Endothelial cell of umbilical vein (primary cell): ENCODE measurements at regions not wholly inside any gene's neighbourhood (a gene's known extent, or its start where the extent isn't known, plus 50 kb on each side); places are given as distances from the start of the nearest gene placed in this dataset.

Experiments used
- BruUV-seq: library from RNA; stranded (reverse); fragments of 400-500 nt; replicated peaks from 2 replicates; lab custom pipeline; 2021; lab: Mats Ljungman, UMichigan
- CTCF ChIA-PET: fragments of 300-600, 350-600 bp; sonication (Branson Sonifier 250); formaldehyde crosslinking; loops from one replicate; lab custom pipeline; 2021; ENCODE audit warnings: antibody characterized with exemption, inconsistent platforms; lab: Charles Lee
- POLR2A ChIA-PET: fragments of 300-600, 350-600 bp; sonication (Branson Sonifier 250); formaldehyde crosslinking; loops from one replicate; lab custom pipeline; 2021; ENCODE audit warnings: antibody characterized with exemption, inconsistent platforms; lab: Charles Lee
- DNase-seq: peaks from one replicate; pipeline ENCODE4 v3.0.0-alpha.2; 2011; ENCODE audit warnings: low read depth, low spot score
- FAIRE-seq: peaks from 2 replicates; lab custom pipeline; 2011; peaks lifted over from hg19 to GRCh38; lab: Jason Lieb, UNC
- H2AFZ ChIP-seq: 2 replicates; pipeline ENCODE4 v1.6.0; 2012; ENCODE audit warnings: low read depth, low read length, control low read depth, inconsistent platforms
- H3K27ac ChIP-seq: 2 replicates; pipeline ENCODE4 v1.5.1; 2011; ENCODE audit warnings: low read depth, mild to moderate bottlenecking, control low read depth, low read length, moderate library complexity; ENCODE audit not compliant: insufficient read depth
- H3K27me3 ChIP-seq, 2 experiments: 2 replicates each; pipeline versions ENCODE4 v1.6.0 to v1.6.1; 2011; ENCODE audit warnings: low read length in 2 of 2, mixed read lengths in 1 of 2; ENCODE audit not compliant: control insufficient read depth in 2 of 2, insufficient read depth in 2 of 2
- H3K36me3 ChIP-seq, 2 experiments: 2 replicates in 1 of 2; 3 replicates in 1 of 2; pipeline ENCODE4 v1.5.1; 2011; ENCODE audit warnings: low read length in 2 of 2, mild to moderate bottlenecking in 1 of 2, moderate library complexity in 1 of 2; ENCODE audit not compliant: control insufficient read depth in 2 of 2, insufficient read depth in 2 of 2; ENCODE audit errors: extremely low read depth in 1 of 2
- H3K4me1 ChIP-seq: 3 replicates; pipeline ENCODE4 v1.5.1; 2011; ENCODE audit warnings: mild to moderate bottlenecking, low read length; ENCODE audit not compliant: control insufficient read depth, insufficient read depth; ENCODE audit errors: extremely low read depth
- H3K4me2 ChIP-seq: 2 replicates; pipeline ENCODE4 v1.6.1; 2011; ENCODE audit warnings: low read length, control low read depth, mixed read lengths; ENCODE audit not compliant: insufficient read depth
- H3K4me3 ChIP-seq, 3 experiments: fragments of 200-600 bp in 1 of 3; sonication (generic), shearing (Covaris generic) in 1 of 3; replicated peaks in 1 of 3; 2 replicates each; pipeline ENCODE4 v1.5.1; 2011 to 2016; ENCODE audit warnings: control low read depth in 3 of 3, low read length in 3 of 3, mild to moderate bottlenecking in 2 of 3, inconsistent platforms in 1 of 3, low read depth in 1 of 3, moderate library complexity in 1 of 3; ENCODE audit not compliant: insufficient read depth in 1 of 3
- H3K79me2 ChIP-seq: 2 replicates; pipeline ENCODE4 v1.6.0; 2012; ENCODE audit warnings: low read length, inconsistent platforms; ENCODE audit not compliant: control insufficient read depth, insufficient read depth
- H3K9ac ChIP-seq: replicated peaks from 2 replicates; pipeline ENCODE3; 2011; ENCODE audit warnings: low read length, control low read depth; ENCODE audit not compliant: insufficient read depth; ENCODE audit errors: extremely low read depth
- H3K9me1 ChIP-seq: replicated peaks from 3 replicates; pipeline ENCODE4 v1.6.0; 2011; ENCODE audit warnings: mild to moderate bottlenecking, low read length; ENCODE audit not compliant: control insufficient read depth, insufficient read depth; ENCODE audit errors: extremely low read depth
- H3K9me3 ChIP-seq: replicated peaks from 2 replicates; pipeline ENCODE4 v1.5.1; 2012; ENCODE audit warnings: low read length, inconsistent platforms; ENCODE audit not compliant: control insufficient read depth, insufficient read depth
- H4K20me1 ChIP-seq: replicated peaks from 2 replicates; pipeline ENCODE3; 2011; ENCODE audit warnings: mild to moderate bottlenecking, low read length; ENCODE audit not compliant: control insufficient read depth, insufficient read depth; ENCODE audit errors: extremely low read depth
- EZH2 ChIP-seq: IDR thresholded peaks from 2 replicates; pipeline ENCODE4 v1.6.1; 2012; ENCODE audit warnings: borderline replicate concordance, low read depth, mild to moderate bottlenecking, moderate library complexity, low read length, inconsistent platforms; ENCODE audit not compliant: severe bottlenecking
- FOS ChIP-seq: IDR thresholded peaks from 2 replicates; pipeline ENCODE4 v1.6.1; 2011; ENCODE audit warnings: mild to moderate bottlenecking, low read length, moderate library complexity, borderline replicate concordance; ENCODE audit not compliant: insufficient read depth
- GATA2 ChIP-seq: IDR thresholded peaks from 2 replicates; pipeline ENCODE4 v1.7.0; 2011; ENCODE audit warnings: low read depth, mild to moderate bottlenecking, moderate library complexity, mixed read lengths, low read length; ENCODE audit not compliant: insufficient read length, insufficient read depth
- JUN ChIP-seq: IDR thresholded peaks from 2 replicates; pipeline ENCODE4 v1.6.1; 2011; ENCODE audit warnings: borderline replicate concordance, low read depth; ENCODE audit not compliant: insufficient read length, insufficient read depth
- POLR2A ChIP-seq: IDR thresholded peaks from 2 replicates; pipeline ENCODE4 v1.6.1; 2012; ENCODE audit warnings: low read depth, mild to moderate bottlenecking, control low read depth, low read length
- dilution Hi-C: fragments of 300-500 bp; cut with MboI; formaldehyde crosslinking; loops from one replicate; pipeline ENCODE4 v1.15.0; 2019; ENCODE audit warnings: low sequenced_read_pairs; ENCODE audit not compliant: extremely low pct_ligation_motif_present
- intact Hi-C: fragments of 100-400 bp; cut with micrococcal nuclease; formaldehyde crosslinking; loops from one replicate; pipeline ENCODE4 v1.10.0; 2022
- TF ChIP-seq, protein P1 (sequence below), 2 donors: IDR thresholded peaks; 1 replicate in 1 of 2; 2 replicates in 1 of 2; pipeline ENCODE4 v1.5.1; 2011; ENCODE audit warnings: low read length in 2 of 2, mild to moderate bottlenecking in 2 of 2, moderate library complexity in 2 of 2, control low read depth in 1 of 2, inconsistent platforms in 1 of 2, low read depth in 1 of 2; ENCODE audit not compliant: insufficient read depth in 1 of 2; ENCODE audit errors: extremely low read depth in 1 of 2

DNA sequence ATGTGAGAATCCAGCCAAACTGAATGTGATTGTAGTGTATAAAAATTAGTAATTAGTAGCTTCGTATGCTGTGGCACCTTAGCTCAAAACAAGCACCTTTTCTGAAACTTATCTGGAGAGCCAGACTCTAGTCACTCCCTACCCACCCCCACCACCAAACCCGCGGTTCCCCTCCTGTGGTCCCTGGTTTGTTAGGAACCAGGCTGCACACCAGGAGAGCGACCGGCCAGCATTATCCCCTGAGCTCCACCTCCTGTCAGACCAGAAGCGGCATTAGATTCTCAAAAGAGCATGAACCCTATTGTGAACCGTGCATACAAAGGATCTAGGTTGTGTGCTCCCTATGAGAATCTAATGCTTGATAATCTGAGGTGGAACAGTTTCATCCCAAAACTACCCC lies 498.6 kb downstream of the CHSY3 start:
- H3K9me1 ChIP-seq, result no peaks in the 10 kb centered on the region
- dilution Hi-C loops (no loop called here), intact Hi-C loops (no loop called here)
- no peaks in the 10 kb centered on the region for H4K20me1 ChIP-seq
- H2AFZ ChIP-seq, result no peak overlapping the region
- H3K9me3 ChIP-seq, result no peaks in the 10 kb centered on the region
- ChIA-PET CTCF (interaction anchor here (1.0 kb wide), 1 partner anchor 12 kb away, joined by 3 read pairs; no protein-coding TSS in a partner anchor), POLR2A (no interaction called here)
- TF ChIP-seq JUN (no peak), EZH2 (no peak)
- TF ChIP-seq, protein P1, sequence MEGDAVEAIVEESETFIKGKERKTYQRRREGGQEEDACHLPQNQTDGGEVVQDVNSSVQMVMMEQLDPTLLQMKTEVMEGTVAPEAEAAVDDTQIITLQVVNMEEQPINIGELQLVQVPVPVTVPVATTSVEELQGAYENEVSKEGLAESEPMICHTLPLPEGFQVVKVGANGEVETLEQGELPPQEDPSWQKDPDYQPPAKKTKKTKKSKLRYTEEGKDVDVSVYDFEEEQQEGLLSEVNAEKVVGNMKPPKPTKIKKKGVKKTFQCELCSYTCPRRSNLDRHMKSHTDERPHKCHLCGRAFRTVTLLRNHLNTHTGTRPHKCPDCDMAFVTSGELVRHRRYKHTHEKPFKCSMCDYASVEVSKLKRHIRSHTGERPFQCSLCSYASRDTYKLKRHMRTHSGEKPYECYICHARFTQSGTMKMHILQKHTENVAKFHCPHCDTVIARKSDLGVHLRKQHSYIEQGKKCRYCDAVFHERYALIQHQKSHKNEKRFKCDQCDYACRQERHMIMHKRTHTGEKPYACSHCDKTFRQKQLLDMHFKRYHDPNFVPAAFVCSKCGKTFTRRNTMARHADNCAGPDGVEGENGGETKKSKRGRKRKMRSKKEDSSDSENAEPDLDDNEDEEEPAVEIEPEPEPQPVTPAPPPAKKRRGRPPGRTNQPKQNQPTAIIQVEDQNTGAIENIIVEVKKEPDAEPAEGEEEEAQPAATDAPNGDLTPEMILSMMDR (IDR thresholded peaks at IDR 0.05; ENCODE audit: extremely low read depth in 1 of 2, insufficient read depth in 1 of 2, low read depth in 1 of 2, low read length in 2 of 2), result no peak
- DNase-seq (no peak), FAIRE-seq (no peak)
- no peaks in the 10 kb centered on the region for H3K4me1 ChIP-seq
- H3K9ac ChIP-seq, result no peak overlapping the region
- H3K27me3 ChIP-seq, result no peaks in the 10 kb centered on the region
- no peak overlapping the region for H3K4me3 ChIP-seq
- no peaks in the 10 kb centered on the region for H3K79me2 ChIP-seq
- no peaks in the 10 kb centered on the region for H3K36me3 ChIP-seq
- BruUV-seq, result no TSS peak
- no peak overlapping the region for H3K4me2 ChIP-seq
- H3K27ac ChIP-seq, result no peak overlapping the region

DNA sequence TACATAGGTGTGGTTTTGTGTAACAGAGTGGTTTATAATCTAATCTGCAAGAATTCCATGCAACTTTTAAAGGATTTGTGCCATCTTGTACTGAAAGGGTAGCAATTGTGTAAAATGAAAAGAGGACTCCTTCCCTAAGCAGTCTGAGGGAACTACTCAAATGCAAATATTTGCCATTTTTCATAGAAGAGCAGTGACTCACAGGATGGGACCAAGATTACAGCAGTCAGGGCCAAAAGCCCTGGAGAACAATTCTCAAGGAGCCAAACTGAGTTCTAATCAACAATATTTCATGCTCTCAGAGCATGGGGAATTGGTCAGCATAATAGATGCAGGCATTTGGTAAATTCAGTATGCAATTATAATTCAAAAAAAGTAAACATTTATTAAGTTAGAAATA lies 495.8 kb downstream of the CHSY3 start:
- Histone ChIP-seq H3K9ac (no peak overlapping the region), H3K4me2 (no peak overlapping the region), H3K27ac (no peak overlapping the region), H4K20me1 (no peaks in the 10 kb centered on the region), H3K4me3 (no peak overlapping the region), H3K79me2 (no peaks in the 10 kb centered on the region), H3K36me3 (no peaks in the 10 kb centered on the region), H3K27me3 (no peaks in the 10 kb centered on the region), H3K9me1 (no peaks in the 10 kb centered on the region), H3K4me1 (no peaks in the 10 kb centered on the region), H3K9me3 (no peaks in the 10 kb centered on the region), H2AFZ (no peak overlapping the region)
- dilution Hi-C loops, result no loop called here
- TF ChIP-seq GATA2 (no peak), FOS (peak; percentile 33), POLR2A (no peak)
- no peak for FAIRE-seq
- intact Hi-C loops, result loop anchor here (2.0 kb wide), 1 partner anchor 63 kb away; no protein-coding TSS in a partner anchor
- POLR2A ChIA-PET, result no interaction called here
- BruUV-seq, result no TSS peak
- DNase-seq, result peak; percentile 42
- CTCF ChIA-PET, result no interaction called here
